GM12864 (cell line): ENCODE measurements at regions not wholly inside any gene's neighbourhood (a gene's known extent, or its start where the extent isn't known, plus 50 kb on each side); places are given as distances from the start of the nearest gene placed in this dataset.
"Not testable (repeated sequence)": the region's sequence is repeated elsewhere in the genome, so short reads cannot be mapped to it uniquely, and the experiment has no call there.

Experiments
- DNase-seq: peaks from one replicate; pipeline ENCODE4 v3.0.0-alpha.2; 2011; ENCODE audit warnings: low read depth
- H3K4me3 ChIP-seq: 2 replicates; pipeline ENCODE4 v1.5.1; 2011; ENCODE audit warnings: mild to moderate bottlenecking, low read depth, low read length, control low read depth
- CTCF ChIP-seq: IDR thresholded peaks from 2 replicates; pipeline ENCODE4 v1.5.1; 2011; ENCODE audit warnings: low read depth, mild to moderate bottlenecking, moderate library complexity, low read length, control low read depth, inconsistent platforms; ENCODE audit errors: missing control alignments

GRCh38 chrX:130467936-130468335 is 66.1 kb downstream of the RBMX2 start:
- no peak overlapping the region for H3K4me3 ChIP-seq
- TF ChIP-seq CTCF: no peak
- no peak for DNase-seq

GRCh38 chrX:130468395-130468923 is 66.7 kb downstream of the RBMX2 start:
- no peak for TF ChIP-seq CTCF
- DNase-seq: no peak
- H3K4me3 ChIP-seq: no peak overlapping the region

DNA sequence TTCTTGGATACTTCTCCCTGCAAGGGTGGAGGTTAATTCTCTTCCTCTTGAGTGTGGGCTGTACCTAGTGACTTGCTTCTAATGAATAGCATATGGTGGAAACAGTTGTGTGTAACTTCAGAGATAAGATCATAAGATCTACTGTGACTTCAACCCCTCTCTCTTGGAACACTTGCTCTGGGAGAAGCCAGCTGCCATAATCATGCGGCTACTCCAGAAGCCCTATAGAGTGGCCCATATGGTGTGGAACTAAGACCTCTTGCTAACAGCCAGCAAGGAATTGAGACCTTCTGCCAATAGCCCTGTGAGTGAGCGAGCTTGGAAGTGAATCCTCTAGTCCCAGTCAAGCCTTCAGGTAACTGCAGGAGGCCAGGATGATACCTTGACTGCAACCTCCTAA is 81.1 kb downstream of the RBMX2 start:
- no peak overlapping the region for H3K4me3 ChIP-seq
- TF ChIP-seq CTCF: no peak
- no peak for DNase-seq

DNA sequence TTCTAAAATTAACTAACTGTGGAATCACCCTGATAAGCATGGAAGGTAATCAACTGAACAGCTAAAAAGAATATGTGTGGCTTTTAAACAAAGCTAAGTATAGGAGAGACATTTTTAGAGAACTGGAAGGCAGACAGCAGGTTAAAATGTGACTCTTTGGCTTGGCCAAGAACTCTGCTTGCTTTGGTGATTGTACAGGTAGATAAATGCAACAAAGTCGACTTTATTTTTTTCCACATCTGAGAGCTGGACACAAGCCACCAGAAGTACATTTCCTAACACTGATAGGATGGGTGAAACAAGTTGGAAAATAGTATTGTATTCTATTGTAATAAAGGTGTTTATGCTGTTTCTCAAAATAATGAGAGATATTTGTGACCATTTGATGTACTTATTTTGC is 84.1 kb downstream of the RBMX2 start:
- TF ChIP-seq CTCF: no peak
- H3K4me3 ChIP-seq: no peak overlapping the region

DNA sequence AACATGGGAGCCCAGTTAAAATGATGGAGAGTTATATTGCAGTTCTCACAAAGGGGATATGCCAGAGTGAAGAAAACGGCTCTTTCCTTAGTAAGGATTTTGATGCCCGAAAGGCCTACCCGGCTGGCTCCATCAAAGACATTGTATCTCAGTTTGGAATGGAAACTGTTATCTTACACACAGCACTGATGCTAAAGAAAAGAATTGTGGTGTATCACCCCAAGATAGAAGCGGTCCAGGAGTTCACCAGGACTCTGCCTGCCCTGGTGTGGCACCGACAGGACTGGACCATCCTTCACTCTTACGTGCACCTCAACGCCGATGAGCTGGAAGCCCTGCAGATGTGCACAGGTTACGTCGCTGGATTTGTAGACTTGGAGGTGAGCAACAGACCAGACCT is 93.7 kb downstream of the RBMX2 start:
- DNase-seq, H3K4me3 ChIP-seq: not testable (repeated sequence)

More for the DNA sequence above, 84.1 kb downstream of the RBMX2 start:
- DNase-seq: no peak

GRCh38 chrX:130497531-130497930 is 95.7 kb downstream of the RBMX2 start:
- no peak for TF ChIP-seq CTCF
- DNase-seq: no peak
- H3K4me3 ChIP-seq: no peak overlapping the region

DNA sequence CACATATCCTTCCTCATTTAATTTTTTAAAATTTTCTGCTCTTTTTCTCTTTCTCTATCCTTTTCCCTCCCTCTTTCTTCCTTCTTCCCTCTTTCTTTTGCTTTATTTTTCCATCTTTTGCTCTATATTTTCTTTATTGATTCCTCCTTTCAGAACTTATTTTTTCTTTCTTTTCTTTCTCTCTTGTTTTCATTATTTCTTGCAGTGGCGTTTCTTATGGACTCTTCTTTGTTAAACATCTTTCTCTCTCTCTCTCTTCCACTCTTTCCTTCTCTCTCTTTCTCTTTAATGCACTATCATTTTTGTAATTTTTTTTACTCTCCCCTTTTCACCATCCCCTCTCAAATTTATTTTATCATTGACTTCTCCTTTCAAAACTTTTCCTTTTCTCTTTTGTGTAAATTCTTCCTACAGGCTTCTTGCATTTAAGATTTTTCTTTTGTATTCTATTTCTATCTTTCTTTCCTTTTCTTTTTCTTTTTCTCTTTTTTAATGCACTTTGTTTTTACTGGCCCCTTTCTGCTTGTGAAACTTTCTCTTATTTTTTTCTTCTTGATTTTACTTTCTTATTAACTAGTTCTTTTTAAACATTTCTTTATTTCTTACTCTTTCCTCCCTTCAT is 97.0 kb downstream of the RBMX2 start:
- TF ChIP-seq CTCF: no peak

More for the DNA sequence above, 97.0 kb downstream of the RBMX2 start:
- no peak for DNase-seq
- H3K4me3 ChIP-seq: no peak overlapping the region
